HCT116 (cell line): ENCODE measurements at regions not wholly inside any gene's neighbourhood (a gene's known extent, or its start where the extent isn't known, plus 50 kb on each side); places are given as distances from the start of the nearest gene placed in this dataset.

Experiments used
- ATF3 ChIP-seq: IDR thresholded peaks from 2 replicates; pipeline ENCODE4 v1.6.1; 2012
- CTCF ChIP-seq, 3 experiments: fragments of 200-600 bp in 1 of 3; sonication (generic) in 1 of 3; IDR thresholded peaks in 2 of 3; conservative IDR thresholded peaks in 1 of 3; 2 replicates each; pipeline ENCODE4 v1.5.1; 2012 to 2017; ENCODE audit warnings: low read depth in 2 of 3, low read length in 2 of 3, antibody characterized with exemption in 1 of 3, borderline replicate concordance in 1 of 3, control low read depth in 1 of 3, mild to moderate bottlenecking in 1 of 3, mixed read lengths in 1 of 3, mixed run types in 1 of 3, moderate library complexity in 1 of 3; ENCODE audit not compliant: insufficient read depth in 1 of 3
- EZH2 ChIP-seq: fragments of 200-600 bp; sonication (generic); IDR thresholded peaks from 2 replicates; pipeline ENCODE4 v1.6.1; 2017; ENCODE audit warnings: antibody characterized with exemption, mixed run types
- POLR2A ChIP-seq: IDR thresholded peaks from 2 replicates; pipeline ENCODE4 v1.7.0; 2011; ENCODE audit warnings: borderline replicate concordance; ENCODE audit not compliant: insufficient read depth, insufficient read length; ENCODE audit errors: extremely low read depth
- RAD21 ChIP-seq: IDR thresholded peaks from 2 replicates; pipeline ENCODE4 v1.6.1; 2012; ENCODE audit warnings: low read depth, mild to moderate bottlenecking
- SIN3A ChIP-seq: IDR thresholded peaks from 2 replicates; pipeline ENCODE4 v1.6.1; 2012; ENCODE audit warnings: low read depth
- SRF ChIP-seq: IDR thresholded peaks from 2 replicates; pipeline ENCODE4 v1.6.1; 2012; ENCODE audit warnings: low read depth
- YY1 ChIP-seq: IDR thresholded peaks from 2 replicates; pipeline ENCODE4 v1.6.1; 2011; ENCODE audit warnings: low read length, low read depth, moderate library complexity, mild to moderate bottlenecking; ENCODE audit not compliant: insufficient replicate concordance; ENCODE audit errors: extremely low read depth

GRCh38 chr18:78659057-78659456 is 320.6 kb upstream of the SALL3 start:
- TF ChIP-seq POLR2A (no peak), CTCF (IDR thresholded peaks at IDR 0.05 in 2 of 3, conservative IDR thresholded peaks at IDR 0.05 in 1 of 3; ENCODE audit: borderline replicate concordance in 1 of 3, insufficient read depth in 1 of 3, low read depth in 2 of 3, low read length in 2 of 3) (no peak), YY1 (no peak), RAD21 (no peak), SIN3A (no peak), SRF (no peak), ATF3 (no peak), EZH2 (no peak)
